Fibroblast of lung (primary cell): ENCODE measurements at regions not wholly inside any gene's neighbourhood (a gene's known extent, or its start where the extent isn't known, plus 50 kb on each side); places are given as distances from the start of the nearest gene placed in this dataset.

ENCODE experiments used
- DNase-seq, 2 donors: peaks; one replicate each; pipeline versions ENCODE4 v3.0.0 to v3.0.0-alpha.2; 2010; ENCODE audit warnings: low read depth in 2 of 2
- H2AFZ ChIP-seq: 2 replicates; pipeline ENCODE4 v1.5.1; 2012; ENCODE audit warnings: low read length, control low read depth, inconsistent platforms
- H3K27ac ChIP-seq: 2 replicates; pipeline ENCODE4 v1.5.1; 2011; ENCODE audit warnings: low read length, control low read depth; ENCODE audit not compliant: insufficient read depth
- H3K27me3 ChIP-seq: 2 replicates; pipeline ENCODE4 v1.5.1; 2011; ENCODE audit warnings: mild to moderate bottlenecking, low read length; ENCODE audit not compliant: control insufficient read depth, insufficient read depth
- H3K36me3 ChIP-seq: 2 replicates; pipeline ENCODE4 v1.5.1; 2011; ENCODE audit warnings: low read length; ENCODE audit not compliant: control insufficient read depth, insufficient read depth
- H3K4me1 ChIP-seq: 2 replicates; pipeline ENCODE4 v1.5.1; 2011; ENCODE audit warnings: low read length; ENCODE audit not compliant: control insufficient read depth, insufficient read depth; ENCODE audit errors: extremely low read depth
- H3K4me2 ChIP-seq: 2 replicates; pipeline ENCODE4 v1.5.1; 2011; ENCODE audit warnings: low read length, control low read depth; ENCODE audit not compliant: insufficient read depth; ENCODE audit errors: extremely low read depth
- H3K4me3 ChIP-seq, 4 experiments: fragments of 200-600 bp in 1 of 4; sonication (generic) in 1 of 4; replicated peaks in 1 of 4; 2 replicates each; pipeline ENCODE4 v1.5.1; 2011 to 2016; ENCODE audit warnings: low read length in 4 of 4, low read depth in 3 of 4, mild to moderate bottlenecking in 3 of 4, control low read depth in 2 of 4, inconsistent platforms in 1 of 4, mixed read lengths in 1 of 4; ENCODE audit not compliant: insufficient read depth in 1 of 4; ENCODE audit errors: control extremely low read depth in 1 of 4
- H3K79me2 ChIP-seq: 2 replicates; pipeline ENCODE4 v1.5.1; 2012; ENCODE audit warnings: mild to moderate bottlenecking, low read length, inconsistent platforms; ENCODE audit not compliant: control insufficient read depth, insufficient read depth
- H3K9ac ChIP-seq: 2 replicates; pipeline ENCODE4 v1.5.1; 2011; ENCODE audit warnings: mild to moderate bottlenecking, low read length, control low read depth; ENCODE audit not compliant: insufficient read depth
- H3K9me3 ChIP-seq: 2 replicates; pipeline ENCODE4 v1.5.1; 2012; ENCODE audit warnings: low read depth, low read length; ENCODE audit not compliant: control insufficient read depth, insufficient read depth
- H4K20me1 ChIP-seq: 2 replicates; pipeline ENCODE4 v1.5.1; 2011; ENCODE audit warnings: low read length; ENCODE audit not compliant: control insufficient read depth, insufficient read depth; ENCODE audit errors: extremely low read depth
- EZH2 ChIP-seq: IDR thresholded peaks from 2 replicates; pipeline ENCODE4 v1.5.1; 2012; ENCODE audit warnings: low read length, control low read depth, mild to moderate bottlenecking; ENCODE audit errors: missing control alignments
- TF ChIP-seq, protein P1 (sequence below), 2 donors: IDR thresholded peaks in 1 of 2; conservative IDR thresholded peaks in 1 of 2; 1 replicate in 1 of 2; 2 replicates in 1 of 2; pipeline ENCODE4 v1.5.1; 2011 to 2012; ENCODE audit warnings: low read length in 2 of 2, control low read depth in 1 of 2, inconsistent platforms in 1 of 2, low read depth in 1 of 2, mild to moderate bottlenecking in 1 of 2

DNA sequence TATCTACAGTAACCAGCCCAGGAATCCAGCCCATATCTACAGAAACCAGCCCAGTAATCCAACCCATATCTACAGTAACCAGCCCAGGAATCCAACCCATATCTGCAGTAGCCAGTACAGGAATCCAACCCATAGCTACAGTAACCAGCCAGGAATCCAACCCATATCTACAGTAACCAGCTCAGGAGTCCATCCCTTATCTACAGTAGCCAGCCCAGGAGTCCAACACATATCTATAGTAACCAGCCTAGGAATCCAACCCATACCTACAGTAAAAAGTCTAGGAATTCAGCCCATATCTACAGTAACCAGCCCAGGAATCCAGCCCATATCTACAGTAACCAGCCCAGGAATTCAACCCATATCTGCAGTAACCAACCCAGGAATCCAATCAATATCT is 445.0 kb upstream of the BOD1L1 start:
- H3K4me3 ChIP-seq, result no peak overlapping the region
- no peak for DNase-seq
- H4K20me1 ChIP-seq, result no peaks in the 10 kb centered on the region
- no peak overlapping the region for H3K4me2 ChIP-seq
- no peaks in the 10 kb centered on the region for H3K27me3 ChIP-seq
- H3K9me3 ChIP-seq, result no peaks in the 10 kb centered on the region
- no peaks in the 10 kb centered on the region for H3K36me3 ChIP-seq
- H3K4me1 ChIP-seq, result no peaks in the 10 kb centered on the region
- no peak overlapping the region for H2AFZ ChIP-seq
- H3K9ac ChIP-seq, result no peak overlapping the region
- TF ChIP-seq EZH2, result no peak
- TF ChIP-seq, protein P1, sequence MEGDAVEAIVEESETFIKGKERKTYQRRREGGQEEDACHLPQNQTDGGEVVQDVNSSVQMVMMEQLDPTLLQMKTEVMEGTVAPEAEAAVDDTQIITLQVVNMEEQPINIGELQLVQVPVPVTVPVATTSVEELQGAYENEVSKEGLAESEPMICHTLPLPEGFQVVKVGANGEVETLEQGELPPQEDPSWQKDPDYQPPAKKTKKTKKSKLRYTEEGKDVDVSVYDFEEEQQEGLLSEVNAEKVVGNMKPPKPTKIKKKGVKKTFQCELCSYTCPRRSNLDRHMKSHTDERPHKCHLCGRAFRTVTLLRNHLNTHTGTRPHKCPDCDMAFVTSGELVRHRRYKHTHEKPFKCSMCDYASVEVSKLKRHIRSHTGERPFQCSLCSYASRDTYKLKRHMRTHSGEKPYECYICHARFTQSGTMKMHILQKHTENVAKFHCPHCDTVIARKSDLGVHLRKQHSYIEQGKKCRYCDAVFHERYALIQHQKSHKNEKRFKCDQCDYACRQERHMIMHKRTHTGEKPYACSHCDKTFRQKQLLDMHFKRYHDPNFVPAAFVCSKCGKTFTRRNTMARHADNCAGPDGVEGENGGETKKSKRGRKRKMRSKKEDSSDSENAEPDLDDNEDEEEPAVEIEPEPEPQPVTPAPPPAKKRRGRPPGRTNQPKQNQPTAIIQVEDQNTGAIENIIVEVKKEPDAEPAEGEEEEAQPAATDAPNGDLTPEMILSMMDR (conservative IDR thresholded peaks at IDR 0.05 in 1 of 2, IDR thresholded peaks at IDR 0.05 in 1 of 2; ENCODE audit: low read depth in 1 of 2, low read length in 2 of 2), result no peak
- H3K27ac ChIP-seq, result no peak overlapping the region
- H3K79me2 ChIP-seq, result no peaks in the 10 kb centered on the region

GRCh38 chr4:14076776-14077175 is 449.3 kb upstream of the BOD1L1 start:
- no peak overlapping the region for H3K27ac ChIP-seq
- H3K27me3 ChIP-seq, result no peaks in the 10 kb centered on the region
- no peak overlapping the region for H3K4me2 ChIP-seq
- TF ChIP-seq, protein P1 (conservative IDR thresholded peaks at IDR 0.05 in 1 of 2, IDR thresholded peaks at IDR 0.05 in 1 of 2; ENCODE audit: low read depth in 1 of 2, low read length in 2 of 2), result no peak
- TF ChIP-seq EZH2, result no peak
- no peak overlapping the region for H3K9ac ChIP-seq
- no peaks in the 10 kb centered on the region for H3K4me1 ChIP-seq
- H3K79me2 ChIP-seq, result no peaks in the 10 kb centered on the region
- no peak for DNase-seq
- no peaks in the 10 kb centered on the region for H3K9me3 ChIP-seq
- no peaks in the 10 kb centered on the region for H4K20me1 ChIP-seq
- H3K4me3 ChIP-seq, result no peak overlapping the region
- no peak overlapping the region for H2AFZ ChIP-seq
- no peaks in the 10 kb centered on the region for H3K36me3 ChIP-seq

DNA sequence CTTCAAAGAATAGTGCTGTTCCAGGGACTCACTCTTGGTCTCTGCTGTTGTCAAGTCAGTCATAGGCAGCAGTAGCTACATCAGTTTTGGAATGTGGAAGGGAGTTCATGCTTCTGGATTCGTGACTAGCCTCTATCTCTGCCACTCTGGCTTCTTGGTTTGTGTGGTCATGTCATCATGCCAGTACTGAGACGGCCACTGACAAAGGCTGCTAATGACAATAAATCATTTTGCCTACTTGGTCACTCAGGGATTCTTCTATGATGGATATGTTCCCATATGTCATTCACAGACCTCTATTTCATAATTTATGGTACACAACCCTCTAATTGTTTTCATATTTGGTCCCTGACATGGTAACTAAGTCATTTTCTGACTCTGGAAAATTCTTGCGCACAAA is 450.8 kb upstream of the BOD1L1 start:
- peak in 1 of 2 donors; percentile 15 for DNase-seq
- Histone ChIP-seq H4K20me1 (no peaks in the 10 kb centered on the region), H3K79me2 (no peaks in the 10 kb centered on the region), H3K4me1 (no peaks in the 10 kb centered on the region), H3K27me3 (no peaks in the 10 kb centered on the region), H2AFZ (no peak overlapping the region), H3K9ac (no peak overlapping the region), H3K4me2 (no peak overlapping the region), H3K27ac (no peak overlapping the region), H3K9me3 (no peaks in the 10 kb centered on the region), H3K36me3 (no peaks in the 10 kb centered on the region), H3K4me3 (no peak overlapping the region)
- no peak for TF ChIP-seq EZH2
- TF ChIP-seq, protein P1 (conservative IDR thresholded peaks at IDR 0.05 in 1 of 2, IDR thresholded peaks at IDR 0.05 in 1 of 2; ENCODE audit: low read depth in 1 of 2, low read length in 2 of 2), result no peak
